ENCODE measurements at regions not wholly inside any gene's neighbourhood (a gene's known extent, or its start where the extent isn't known, plus 50 kb on each side); places are given as distances from the start of the nearest gene placed in this dataset.

DNA sequence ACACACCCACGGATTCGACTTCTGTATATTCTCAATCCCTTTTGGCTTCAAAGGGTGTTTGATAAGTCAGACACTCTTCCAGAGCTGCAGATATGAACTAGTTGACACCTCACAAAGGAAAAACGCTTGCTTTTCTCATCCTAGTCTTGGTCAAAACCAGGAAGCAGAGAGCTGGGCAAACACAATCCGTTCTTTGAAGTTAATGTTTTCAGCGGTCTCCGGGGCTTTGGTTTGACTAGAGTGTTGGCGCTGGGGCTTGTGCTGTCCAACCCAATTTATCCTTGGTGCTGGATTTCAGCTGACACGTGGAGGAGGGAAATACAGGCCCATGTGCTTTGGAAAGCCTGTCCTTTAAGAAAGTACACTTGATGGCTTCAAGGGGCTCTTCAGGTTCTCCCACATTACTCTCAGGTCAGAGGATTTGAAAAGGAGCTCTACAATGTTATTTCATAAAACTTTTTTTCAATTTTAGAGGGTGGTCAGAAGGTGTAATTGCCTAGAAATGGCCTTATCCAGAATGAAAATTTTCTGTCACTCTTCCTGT is 985.8 kb downstream of the VRK1 start:
- no peaks in the 10 kb centered on the region for H3K36me3 ChIP-seq
- no peak overlapping the region for H3K4me3 ChIP-seq
- H3K27me3 ChIP-seq, result no peaks in the 10 kb centered on the region
- H3K27ac ChIP-seq, result no peak overlapping the region
- intact Hi-C loops (cut with DNase I; ENCODE audit: low total_unique reads), result no loop called here
- TF ChIP-seq CTCF (IDR thresholded peaks at IDR 0.05), result no peak
- no peaks in the 10 kb centered on the region for H3K4me1 ChIP-seq
- no peaks in the 10 kb centered on the region for H3K9me3 ChIP-seq
- DNase-seq, result no peak

DNA sequence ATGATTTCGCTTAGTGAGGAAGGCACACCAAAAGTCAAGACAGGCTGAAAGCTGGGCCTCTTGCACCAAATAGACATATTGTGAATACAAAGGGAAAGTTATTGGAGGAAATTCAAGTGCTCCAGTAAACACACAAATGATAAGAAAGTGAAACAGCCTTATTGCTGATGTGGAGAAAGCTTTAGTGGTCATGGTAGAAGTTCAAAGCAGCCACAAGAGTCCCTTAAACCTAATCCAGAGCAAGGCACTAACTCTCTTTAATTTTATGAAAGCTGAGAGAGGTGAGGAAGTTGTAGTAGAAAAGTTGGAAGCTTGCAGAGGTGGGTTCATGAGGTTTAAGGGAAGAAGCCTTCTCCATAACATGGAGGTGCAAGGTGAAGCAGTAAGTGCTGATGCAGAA is 988.3 kb downstream of the VRK1 start:
- Histone ChIP-seq H3K36me3 (no peaks in the 10 kb centered on the region), H3K4me1 (no peaks in the 10 kb centered on the region), H3K27me3 (no peaks in the 10 kb centered on the region), H3K27ac (no peak overlapping the region), H3K4me3 (no peak overlapping the region), H3K9me3 (no peaks in the 10 kb centered on the region)
- DNase-seq, result no peak
- intact Hi-C loops (cut with DNase I; ENCODE audit: low total_unique reads), result no loop called here
- TF ChIP-seq CTCF (IDR thresholded peaks at IDR 0.05), result no peak

DNA sequence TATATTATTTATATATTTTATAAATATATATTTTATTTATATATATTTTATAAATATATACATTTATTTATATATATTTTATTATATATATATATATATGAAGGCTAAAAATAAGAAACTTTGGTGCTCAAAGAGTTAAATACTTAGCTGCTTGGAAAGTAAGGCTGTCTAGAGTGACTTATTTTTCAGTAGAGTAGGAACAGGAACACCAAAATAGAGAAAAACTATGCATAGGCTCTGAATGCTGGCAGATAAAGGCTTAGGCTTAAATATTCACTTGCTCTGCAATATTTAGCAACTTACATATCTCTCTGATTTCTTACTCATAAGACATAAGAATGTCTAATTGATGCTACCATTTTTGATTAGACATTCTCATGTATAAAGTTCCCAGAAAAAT is 991.2 kb downstream of the VRK1 start:
- intact Hi-C loops (cut with DNase I; ENCODE audit: low total_unique reads), result no loop called here
- Histone ChIP-seq H3K9me3 (no peaks in the 10 kb centered on the region), H3K27me3 (no peaks in the 10 kb centered on the region), H3K4me3 (no peak overlapping the region), H3K36me3 (no peaks in the 10 kb centered on the region), H3K27ac (no peak overlapping the region), H3K4me1 (no peaks in the 10 kb centered on the region)
- DNase-seq, result no peak
- TF ChIP-seq CTCF (IDR thresholded peaks at IDR 0.05), result no peak

DNA sequence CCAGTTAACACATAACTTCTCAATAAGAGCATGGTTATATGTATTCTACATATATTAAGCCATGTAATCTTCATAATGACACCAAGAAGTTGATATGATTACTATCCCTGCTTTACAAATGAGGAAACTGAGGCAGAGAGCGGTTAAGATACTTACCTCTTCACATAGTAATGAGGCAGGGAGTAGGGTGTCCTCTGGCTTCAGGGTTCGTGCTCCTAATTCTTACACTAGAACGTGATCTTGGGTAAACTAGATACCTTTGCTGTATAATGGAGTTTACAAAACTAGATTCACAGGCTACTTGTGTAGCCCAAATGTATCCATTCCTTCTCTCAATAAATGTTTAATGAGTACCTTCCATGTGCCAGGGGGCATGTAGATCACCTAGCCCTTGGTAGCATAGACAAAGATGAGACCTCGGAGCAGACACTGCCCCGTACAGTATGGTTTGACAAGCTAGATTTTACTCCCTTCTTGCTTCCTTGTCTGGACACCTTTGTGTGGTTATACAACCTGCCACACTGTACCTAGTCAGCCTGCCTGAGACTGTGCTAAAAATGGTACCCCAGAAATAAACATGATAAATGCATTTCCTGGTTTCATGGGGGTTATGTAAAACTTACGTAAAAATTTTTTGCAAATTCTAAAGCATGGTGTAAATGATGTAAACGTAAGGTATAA is 991.8 kb downstream of the VRK1 start:
- DNase-seq, result no peak
- H3K36me3 ChIP-seq, result no peaks in the 10 kb centered on the region
- H3K4me3 ChIP-seq, result no peak overlapping the region
- no peak overlapping the region for H3K27ac ChIP-seq
- no peaks in the 10 kb centered on the region for H3K4me1 ChIP-seq
- TF ChIP-seq CTCF (IDR thresholded peaks at IDR 0.05), result no peak
- intact Hi-C loops (cut with DNase I; ENCODE audit: low total_unique reads), result no loop called here
- H3K27me3 ChIP-seq, result no peaks in the 10 kb centered on the region
- no peaks in the 10 kb centered on the region for H3K9me3 ChIP-seq

GRCh38 chr14:97791072-97791471 is 993.9 kb downstream of the VRK1 start:
- no peak overlapping the region for H3K4me3 ChIP-seq
- no peak for TF ChIP-seq CTCF (IDR thresholded peaks at IDR 0.05)
- intact Hi-C loops (cut with DNase I; ENCODE audit: low total_unique reads), result no loop called here
- no peaks in the 10 kb centered on the region for H3K9me3 ChIP-seq
- no peak overlapping the region for H3K27ac ChIP-seq
- no peak for DNase-seq
- H3K36me3 ChIP-seq, result no peaks in the 10 kb centered on the region
- H3K27me3 ChIP-seq, result no peaks in the 10 kb centered on the region
- H3K4me1 ChIP-seq, result no peaks in the 10 kb centered on the region
